MCF 10A (cell line): ENCODE measurements at regions not wholly inside any gene's neighbourhood (a gene's known extent, or its start where the extent isn't known, plus 50 kb on each side); places are given as distances from the start of the nearest gene placed in this dataset.

ENCODE experiments used
- BruUV-seq: library from RNA; stranded (reverse); fragments of 400-500 nt; replicated peaks from 2 replicates; lab custom pipeline; 2021; lab: Mats Ljungman, UMichigan
- CTCF ChIA-PET: fragments of 300-600 bp; sonication (Branson Sonifier 250); formaldehyde crosslinking; extraction: SDS; loops from one replicate; lab custom pipeline; 2021; ENCODE audit warnings: antibody characterized with exemption, inconsistent platforms; lab: Yijun Ruan, JAX
- POLR2A ChIA-PET: fragments of 300-600, 350-650 bp; sonication (Branson Sonifier 250); formaldehyde crosslinking; extraction: SDS; loops from one replicate; lab custom pipeline; 2020; ENCODE audit warnings: antibody characterized with exemption, inconsistent platforms; lab: Yijun Ruan, JAX
- DNase-seq: peaks from one replicate; pipeline ENCODE4 v3.0.0-alpha.2; 2018; ENCODE audit not compliant: unreplicated experiment
- H3K27ac Mint-ChIP-seq: one replicate; pipeline ENCODE4 v1.8.0; 2022; ENCODE audit warnings: mild to moderate bottlenecking, low read depth, mixed read lengths; ENCODE audit not compliant: unreplicated experiment
- H3K27me3 Mint-ChIP-seq: one replicate; pipeline ENCODE4 v1.8.0; 2022; ENCODE audit warnings: mixed read lengths; ENCODE audit not compliant: insufficient read depth, unreplicated experiment
- H3K36me3 Mint-ChIP-seq: one replicate; pipeline ENCODE4 v1.8.0; 2022; ENCODE audit warnings: mild to moderate bottlenecking, moderate library complexity, mixed read lengths; ENCODE audit not compliant: insufficient read depth, unreplicated experiment
- H3K4me1 Mint-ChIP-seq: one replicate; pipeline ENCODE4 v1.8.0; 2022; ENCODE audit warnings: mixed read lengths; ENCODE audit not compliant: insufficient read depth, unreplicated experiment
- H3K4me3 Mint-ChIP-seq: one replicate; pipeline ENCODE4 v1.8.0; 2022; ENCODE audit warnings: mild to moderate bottlenecking, moderate library complexity, mixed read lengths; ENCODE audit not compliant: unreplicated experiment
- H3K9me3 Mint-ChIP-seq: one replicate; pipeline ENCODE4 v1.8.0; 2022; ENCODE audit warnings: mixed read lengths; ENCODE audit not compliant: unreplicated experiment
- intact Hi-C: fragments of 100-400 bp; cut with micrococcal nuclease; formaldehyde crosslinking; loops from 2 replicates; pipeline ENCODE4 v1.14.1; 2022
- TF ChIP-seq, protein P1 (sequence below): fragments of 200-600 bp; IDR thresholded peaks from one replicate; pipeline ENCODE4 v1.8.0; 2022; ENCODE audit warnings: antibody characterized with exemption, mild to moderate bottlenecking; ENCODE audit not compliant: unreplicated experiment

DNA sequence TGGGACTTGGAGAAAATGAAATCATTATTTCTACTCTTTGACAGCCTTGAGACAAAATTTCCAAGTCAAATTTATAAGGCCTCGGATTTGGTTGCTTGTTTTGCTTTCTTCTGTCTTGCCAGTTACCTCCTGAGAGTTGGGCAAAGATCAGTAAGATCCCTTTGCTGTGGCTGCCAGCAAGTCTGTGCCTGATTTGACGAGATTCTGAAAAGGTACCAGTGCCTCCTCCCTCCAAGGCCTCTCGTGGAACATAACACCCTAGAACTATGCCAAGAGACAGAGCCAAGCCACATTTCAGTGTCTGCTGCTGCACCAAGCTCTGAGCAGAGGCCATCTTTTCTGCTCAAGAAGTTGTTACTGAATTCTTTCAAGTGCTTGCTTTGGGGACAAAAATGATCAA, 61.0 kb downstream of the GTPBP8 start:
- Mint-ChIP-seq H3K9me3 (no peaks in the 10 kb centered on the region), H3K4me3 (no peak overlapping the region), H3K27ac (no peak overlapping the region), H3K36me3 (no peaks in the 10 kb centered on the region), H3K27me3 (no peaks in the 10 kb centered on the region), H3K4me1 (no peaks in the 10 kb centered on the region)
- ChIA-PET CTCF (interaction anchor here (0.6 to 6.5 kb wide), 9 partner anchors 27 to 560 kb away, joined by 3 to 104 read pairs (median 3); no protein-coding TSS in a partner anchor), POLR2A (interaction anchor here (0.6 kb wide), 1 partner anchor 118 kb away, joined by 3 read pairs; no protein-coding TSS in a partner anchor)
- no TSS peak for BruUV-seq
- intact Hi-C loops = loop anchor here (1.0 to 5.0 kb wide), 6 partner anchors 85 to 575 kb away; partner anchors contain the start of gene BOC
- no peak for DNase-seq
- TF ChIP-seq, protein P1, sequence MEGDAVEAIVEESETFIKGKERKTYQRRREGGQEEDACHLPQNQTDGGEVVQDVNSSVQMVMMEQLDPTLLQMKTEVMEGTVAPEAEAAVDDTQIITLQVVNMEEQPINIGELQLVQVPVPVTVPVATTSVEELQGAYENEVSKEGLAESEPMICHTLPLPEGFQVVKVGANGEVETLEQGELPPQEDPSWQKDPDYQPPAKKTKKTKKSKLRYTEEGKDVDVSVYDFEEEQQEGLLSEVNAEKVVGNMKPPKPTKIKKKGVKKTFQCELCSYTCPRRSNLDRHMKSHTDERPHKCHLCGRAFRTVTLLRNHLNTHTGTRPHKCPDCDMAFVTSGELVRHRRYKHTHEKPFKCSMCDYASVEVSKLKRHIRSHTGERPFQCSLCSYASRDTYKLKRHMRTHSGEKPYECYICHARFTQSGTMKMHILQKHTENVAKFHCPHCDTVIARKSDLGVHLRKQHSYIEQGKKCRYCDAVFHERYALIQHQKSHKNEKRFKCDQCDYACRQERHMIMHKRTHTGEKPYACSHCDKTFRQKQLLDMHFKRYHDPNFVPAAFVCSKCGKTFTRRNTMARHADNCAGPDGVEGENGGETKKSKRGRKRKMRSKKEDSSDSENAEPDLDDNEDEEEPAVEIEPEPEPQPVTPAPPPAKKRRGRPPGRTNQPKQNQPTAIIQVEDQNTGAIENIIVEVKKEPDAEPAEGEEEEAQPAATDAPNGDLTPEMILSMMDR = no peak

DNA sequence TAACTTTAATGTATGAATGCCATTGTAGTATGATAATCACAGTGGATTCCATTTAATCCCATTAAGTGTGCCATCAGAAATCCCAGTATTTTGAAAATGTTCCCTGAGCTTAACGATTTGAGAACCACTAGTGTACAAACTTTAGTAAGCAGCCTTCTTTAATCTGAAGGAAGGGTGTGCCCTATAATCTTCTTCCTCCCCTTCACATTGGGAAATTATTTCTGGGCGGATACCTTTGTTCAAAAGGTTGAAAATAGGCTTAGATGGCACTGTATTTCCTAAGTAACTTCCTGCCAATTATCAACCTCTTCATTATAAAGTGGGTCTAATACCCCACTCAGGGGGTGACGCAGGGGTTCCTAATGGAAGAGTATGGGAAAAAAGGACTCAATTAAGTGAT, 62.4 kb downstream of the GTPBP8 start:
- BruUV-seq = no TSS peak
- POLR2A ChIA-PET = interaction anchor here (0.6 kb wide), 1 partner anchor 261 kb away, joined by 3 read pairs; no protein-coding TSS in a partner anchor

DNA sequence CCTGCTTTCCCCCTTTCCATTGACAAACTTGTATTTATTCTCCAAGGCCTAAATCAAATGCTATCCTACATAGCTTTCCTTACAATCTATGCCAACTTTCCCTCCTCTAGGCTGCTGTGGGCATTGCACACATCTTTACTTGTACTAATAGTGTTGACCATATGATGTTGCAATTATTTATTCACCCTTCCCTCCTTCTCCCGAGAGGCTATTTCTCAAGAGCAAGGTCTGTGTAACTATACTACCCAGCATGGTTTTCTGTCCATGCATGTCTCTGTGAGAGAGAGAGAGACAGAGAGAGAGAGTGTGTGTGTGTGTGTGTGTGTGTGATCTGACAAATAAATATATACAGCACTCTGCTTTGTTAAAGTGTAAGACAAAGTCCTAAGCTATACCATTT, 63.8 kb downstream of the GTPBP8 start:
- H3K9me3 Mint-ChIP-seq = no peaks in the 10 kb centered on the region
- H3K27ac Mint-ChIP-seq = no peak overlapping the region
- intact Hi-C loops = loop anchor here (5.0 kb wide), 2 partner anchors 158 to 443 kb away; partner anchors contain the start of gene BOC
- H3K4me3 Mint-ChIP-seq = no peak overlapping the region
- BruUV-seq = no TSS peak
- ChIA-PET POLR2A (interaction anchor here (0.6 to 1.4 kb wide), 6 partner anchors 36 to 418 kb away, joined by 3 to 5 read pairs (median 3); a partner anchor contains a TSS), CTCF (interaction anchor here (0.6 to 6.5 kb wide), 7 partner anchors 10 to 616 kb away, joined by 3 to 104 read pairs (median 4); no protein-coding TSS in a partner anchor)
- H3K27me3 Mint-ChIP-seq = no peaks in the 10 kb centered on the region
- H3K36me3 Mint-ChIP-seq = no peaks in the 10 kb centered on the region
- no peaks in the 10 kb centered on the region for H3K4me1 Mint-ChIP-seq
- peak; percentile 83 for DNase-seq
- TF ChIP-seq, protein P1 = no peak

More for the DNA sequence above, 62.4 kb downstream of the GTPBP8 start:
- no peaks in the 10 kb centered on the region for H3K9me3 Mint-ChIP-seq
- no peaks in the 10 kb centered on the region for H3K36me3 Mint-ChIP-seq
- intact Hi-C loops = loop anchor here (5.0 kb wide), 2 partner anchors 159 to 444 kb away; partner anchors contain the start of gene BOC
- no peaks in the 10 kb centered on the region for H3K4me1 Mint-ChIP-seq
- no peak overlapping the region for H3K27ac Mint-ChIP-seq
- H3K4me3 Mint-ChIP-seq = no peak overlapping the region
- TF ChIP-seq, protein P1 = no peak
- H3K27me3 Mint-ChIP-seq = no peaks in the 10 kb centered on the region
- DNase-seq = no peak
- CTCF ChIA-PET = interaction anchor here (0.7 to 6.5 kb wide), 7 partner anchors 11 to 524 kb away, joined by 3 to 104 read pairs (median 3); no protein-coding TSS in a partner anchor

DNA sequence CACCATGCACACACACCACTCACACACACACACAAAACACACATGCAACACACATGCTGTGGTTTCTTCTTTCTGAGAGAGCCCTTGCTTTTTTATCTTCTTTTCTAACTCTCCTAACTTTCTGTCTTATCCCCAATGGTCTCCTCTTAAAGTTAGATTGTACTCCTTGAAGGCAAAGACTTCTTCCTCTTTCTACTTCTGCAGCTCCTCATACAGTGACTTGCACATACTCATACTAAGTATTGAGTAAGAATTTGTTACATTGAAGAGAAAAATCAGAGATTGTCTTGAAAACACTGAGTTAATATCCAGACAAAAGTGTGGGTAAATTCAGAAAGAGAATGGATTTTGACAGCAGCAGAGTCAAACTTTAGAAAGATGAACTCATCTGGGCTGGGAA, 64.4 kb downstream of the GTPBP8 start:
- H3K4me1 Mint-ChIP-seq = no peaks in the 10 kb centered on the region
- no peak overlapping the region for H3K4me3 Mint-ChIP-seq
- no peaks in the 10 kb centered on the region for H3K9me3 Mint-ChIP-seq
- no peaks in the 10 kb centered on the region for H3K27me3 Mint-ChIP-seq
- no peaks in the 10 kb centered on the region for H3K36me3 Mint-ChIP-seq
- CTCF ChIA-PET = interaction anchor here (0.9 to 6.5 kb wide), 6 partner anchors 10 to 238 kb away, joined by 3 to 104 read pairs (median 4); no protein-coding TSS in a partner anchor
- H3K27ac Mint-ChIP-seq = no peak overlapping the region
- TF ChIP-seq, protein P1 = no peak
- POLR2A ChIA-PET = interaction anchor here (0.6 to 1.3 kb wide), 6 partner anchors 35 to 417 kb away, joined by 3 to 4 read pairs (median 3); no protein-coding TSS in a partner anchor
- BruUV-seq = no TSS peak
- intact Hi-C loops = no loop called here
- no peak for DNase-seq
